Coronary artery (tissue), 2 donors: ENCODE measurements at regions not wholly inside any gene's neighbourhood (a gene's known extent, or its start where the extent isn't known, plus 50 kb on each side); places are given as distances from the start of the nearest gene placed in this dataset.
"Not testable (repeated sequence)": the region's sequence is repeated elsewhere in the genome, so short reads cannot be mapped to it uniquely, and the experiment has no call there.

Experiments
- DNase-seq: peaks from one replicate; pipeline ENCODE4 v3.0.0-alpha.2; 2017; ENCODE audit warnings: low spot score
- H3K27ac ChIP-seq, 2 donors: fragments of 200-600 bp; sonication (generic); one replicate each; pipeline ENCODE4 v1.5.1; 2016 to 2019
- H3K4me3 ChIP-seq: fragments of 200-600 bp; sonication (generic); 2 replicates; pipeline ENCODE4 v1.5.1; 2016; ENCODE audit warnings: mild to moderate bottlenecking, moderate library complexity
- CTCF ChIP-seq: fragments of 200-600 bp; sonication (generic); IDR thresholded peaks from one replicate; pipeline ENCODE4 v1.5.1; 2019; ENCODE audit warnings: antibody characterized with exemption

GRCh38 chr3:194945508-194945907 lies 259.8 kb downstream of the FAM43A start:
- Histone ChIP-seq H3K27ac (no peak overlapping the region), H3K4me3 (no peak overlapping the region)
- TF ChIP-seq CTCF: no peak
- no peak for DNase-seq

- Histone ChIP-seq H3K4me3 (no peak overlapping the region), H3K27ac (no peak overlapping the region)
- DNase-seq: no peak
- no peak for TF ChIP-seq CTCF
Measured at GRCh38 chr3:194946091-194946490, 260.4 kb downstream of the FAM43A start.

- Histone ChIP-seq H3K4me3 (no peak overlapping the region), H3K27ac (no peak overlapping the region)
- no peak for DNase-seq
- TF ChIP-seq CTCF: no peak
Measured at GRCh38 chr3:194949592-194949991, 263.9 kb downstream of the FAM43A start.

GRCh38 chr3:194950906-194951628 lies 265.4 kb downstream of the FAM43A start:
- Histone ChIP-seq H3K4me3 (no peak overlapping the region), H3K27ac (no peak overlapping the region)
- no peak for TF ChIP-seq CTCF
- DNase-seq: no peak

GRCh38 chr3:194951629-194951920 lies 265.9 kb downstream of the FAM43A start:
- DNase-seq, H3K4me3 ChIP-seq, H3K27ac ChIP-seq: not testable (repeated sequence)

GRCh38 chr3:194951931-194952582 lies 266.4 kb downstream of the FAM43A start:
- Histone ChIP-seq H3K27ac (no peak overlapping the region), H3K4me3 (no peak overlapping the region)
- DNase-seq: peak; percentile 4
- no peak for TF ChIP-seq CTCF

- peak; percentile 69 for DNase-seq
- Histone ChIP-seq H3K27ac (no peak overlapping the region), H3K4me3 (no peak overlapping the region)
- no peak for TF ChIP-seq CTCF
Measured at GRCh38 chr3:194952841-194953241, 267.2 kb downstream of the FAM43A start.
